K562 (cell line): ENCODE measurements at regions not wholly inside any gene's neighbourhood (a gene's known extent, or its start where the extent isn't known, plus 50 kb on each side); places are given as distances from the start of the nearest gene placed in this dataset.
A peak's percentile ranks its signal among the peaks of the same experiment; 100 is the strongest.

Source experiments
- ATAC-seq: fragments of 200-7000 bp; cut with Tn5 transposase; 3 replicates; pipeline ENCODE4 v1.9.1; 2020; ENCODE audit warnings: moderate library complexity
- BruUV-seq: library from RNA; stranded (reverse); fragments of 400-500 nt; replicated peaks from 2 replicates; lab custom pipeline; 2021; lab: Mats Ljungman, UMichigan
- CTCF ChIA-PET: fragments of 300-600 bp; formaldehyde crosslinking; extraction: SDS; loops from one replicate; lab custom pipeline; 2021; ENCODE audit warnings: low intra/inter-chr PET ratio; lab: Yijun Ruan, JAX
- POLR2A ChIA-PET: fragments of 300-600, 350-650 bp; sonication (Branson Sonifier 250); formaldehyde crosslinking; extraction: SDS; loops from one replicate; lab custom pipeline; 2021; ENCODE audit warnings: antibody characterized with exemption, inconsistent platforms; lab: Yijun Ruan, JAX
- DNase-seq, 4 experiments: peaks; one replicate each; pipeline versions ENCODE4 v3.0.0 to v3.0.0-alpha.2; 2011 to 2018; ENCODE audit warnings: low spot score in 3 of 4, mixed read lengths in 3 of 4; ENCODE audit errors: extremely low read depth in 1 of 4
- FAIRE-seq: peaks from 2 replicates; lab custom pipeline; 2011; peaks lifted over from hg19 to GRCh38; lab: Jason Lieb, UNC
- H2AFZ ChIP-seq: 2 replicates; pipeline ENCODE4 v1.6.0; 2011; ENCODE audit warnings: low read depth, low read length, control low read depth, inconsistent platforms
- H3K27ac ChIP-seq: fragments of 200-600 bp; 3 replicates; pipeline ENCODE4 v1.8.0; 2011; ENCODE audit warnings: low read depth, mild to moderate bottlenecking, control low read depth, inconsistent platforms, low read length, moderate library complexity, mixed read lengths; ENCODE audit errors: extremely low read depth
- H3K27me3 ChIP-seq, 2 experiments: fragments of 300-600 bp in 1 of 2; 2 replicates in 1 of 2; 3 replicates in 1 of 2; pipeline versions ENCODE4 v1.6.0 to v1.8.0; 2011; ENCODE audit warnings: inconsistent platforms in 2 of 2, low read length in 2 of 2, mild to moderate bottlenecking in 1 of 2, mixed read lengths in 1 of 2, moderate library complexity in 1 of 2; ENCODE audit not compliant: control insufficient read depth in 2 of 2, insufficient read depth in 2 of 2
- H3K36me3 ChIP-seq: fragments of 300-600 bp; 3 replicates; pipeline ENCODE4 v1.8.0; 2011; ENCODE audit warnings: mild to moderate bottlenecking, low read length, inconsistent platforms; ENCODE audit not compliant: control insufficient read depth, insufficient read depth
- H3K4me1 ChIP-seq, 2 experiments: fragments of 200-600 bp in 1 of 2; replicated peaks in 1 of 2; 2 replicates in 1 of 2; 3 replicates in 1 of 2; pipeline versions ENCODE4 v1.5.1 to v1.8.0; 2011; ENCODE audit warnings: inconsistent platforms in 2 of 2, low read length in 2 of 2, mild to moderate bottlenecking in 1 of 2, mixed read lengths in 1 of 2, moderate library complexity in 1 of 2; ENCODE audit not compliant: control insufficient read depth in 2 of 2, insufficient read depth in 2 of 2
- H3K4me2 ChIP-seq: 2 replicates; pipeline ENCODE4 v1.6.1; 2011; ENCODE audit warnings: low read length, control low read depth, inconsistent platforms, mixed read lengths; ENCODE audit not compliant: insufficient read depth
- H3K4me3 ChIP-seq: fragments of 200-600 bp; sonication (generic), shearing (Covaris generic); 2 replicates; pipeline ENCODE4 v1.5.1; 2016; ENCODE audit warnings: control low read depth, inconsistent platforms
- H3K79me2 ChIP-seq: fragments of 200-600 bp; 3 replicates; pipeline ENCODE4 v1.8.0; 2011; ENCODE audit warnings: low read length, inconsistent platforms; ENCODE audit not compliant: control insufficient read depth, insufficient read depth
- H3K9ac ChIP-seq, 2 experiments: 2 replicates each; pipeline versions ENCODE4 v1.6.0 to v1.6.1; 2011; ENCODE audit warnings: low read depth in 2 of 2, low read length in 2 of 2, control low read depth in 1 of 2, inconsistent platforms in 1 of 2, mild to moderate bottlenecking in 1 of 2, mixed read lengths in 1 of 2; ENCODE audit not compliant: insufficient read depth in 1 of 2
- H3K9me1 ChIP-seq: one replicate; pipeline ENCODE4 v1.6.0; 2011; ENCODE audit warnings: inconsistent platforms, mild to moderate bottlenecking, low read length, moderate library complexity; ENCODE audit not compliant: control insufficient read depth, insufficient read depth
- H3K9me3 ChIP-seq: replicated peaks from 2 replicates; pipeline ENCODE4 v1.5.1; 2011; ENCODE audit warnings: low read depth, low read length, inconsistent platforms; ENCODE audit not compliant: control insufficient read depth, insufficient read depth
- H4K20me1 ChIP-seq: replicated peaks from 2 replicates; pipeline ENCODE4 v1.6.1; 2011; ENCODE audit warnings: low read length, inconsistent platforms, mixed read lengths; ENCODE audit not compliant: control insufficient read depth, insufficient read depth
- CHD1 ChIP-seq: fragments of 200-600 bp; sonication (generic); IDR thresholded peaks from one replicate; pipeline ENCODE4 v1.6.1; 2012; ENCODE audit warnings: mild to moderate bottlenecking, moderate library complexity, low read length, inconsistent platforms
- JUND ChIP-seq, 2 experiments: IDR thresholded peaks; 2 replicates in 1 of 2; 3 replicates in 1 of 2; pipeline ENCODE4 v1.6.1; 2011; ENCODE audit warnings: borderline replicate concordance in 2 of 2, low read depth in 2 of 2, low read length in 2 of 2, improper control_type of control experiment in 1 of 2, missing biosample characterization in 1 of 2, missing genetic modification characterization in 1 of 2, missing genetic modification reagents in 1 of 2
- NRF1 ChIP-seq, 2 experiments: fragments of 450-650 bp; IDR thresholded peaks in 1 of 2; conservative IDR thresholded peaks in 1 of 2; 2 replicates each; pipeline ENCODE4 v1.6.1; 2014; ENCODE audit warnings: mild to moderate bottlenecking in 2 of 2
- PCBP1 ChIP-seq: fragments of 200-400 bp; formaldehyde crosslinking; IDR thresholded peaks from 2 replicates; pipeline ENCODE4 v1.6.1; 2018; ENCODE audit warnings: mild to moderate bottlenecking, low read depth, low read length; ENCODE audit not compliant: poor library complexity, severe bottlenecking
- PHF8 ChIP-seq: fragments of 200-600 bp; sonication (generic); IDR thresholded peaks from 2 replicates; pipeline ENCODE4 v1.6.1; 2012; ENCODE audit warnings: mixed run types, mild to moderate bottlenecking, inconsistent platforms, low read length, moderate library complexity, borderline replicate concordance
- RBM14 ChIP-seq: fragments of 200-400 bp; formaldehyde crosslinking; IDR thresholded peaks from 2 replicates; pipeline ENCODE4 v1.6.1; 2018; ENCODE audit warnings: low read depth, mild to moderate bottlenecking, low read length, moderate library complexity, borderline replicate concordance; ENCODE audit not compliant: insufficient read depth
- SOX6 ChIP-seq: fragments of 450-650 bp; IDR thresholded peaks from 2 replicates; pipeline ENCODE4 v1.6.1; 2014; ENCODE audit warnings: mild to moderate bottlenecking
- SREBF2 ChIP-seq: sonication (generic); formaldehyde crosslinking; IDR thresholded peaks from 2 replicates; pipeline ENCODE4 v1.4.0; 2020; ENCODE audit warnings: mild to moderate bottlenecking, missing genetic modification reagents
- ZFP36 ChIP-seq: fragments of 150-350 bp; IDR thresholded peaks from 2 replicates; pipeline ENCODE4 v1.6.1; 2018; ENCODE audit warnings: low read length, low read depth; ENCODE audit not compliant: partially characterized antibody
- ZNF121 ChIP-seq: sonication (generic); formaldehyde crosslinking; conservative IDR thresholded peaks from 2 replicates; pipeline ENCODE4 v1.8.0; 2022; ENCODE audit warnings: missing genetic modification reagents
- ZNF316 ChIP-seq: fragments of 450-650 bp; IDR thresholded peaks from 2 replicates; pipeline ENCODE4 v1.6.1; 2016
- ZNF445 ChIP-seq: fragments of 250-450 bp; sonication (Bioruptor Pico); IDR thresholded peaks from 2 replicates; pipeline ENCODE4 v1.4.0; 2020; ENCODE audit warnings: low read depth, mild to moderate bottlenecking, moderate library complexity
- ZNF830 ChIP-seq: fragments of 250-450 bp; sonication (Bioruptor Pico); IDR thresholded peaks from 2 replicates; pipeline ENCODE4 v1.5.0; 2021; ENCODE audit warnings: mild to moderate bottlenecking
- WGBS: fragments of 100-300 bp; shearing (Covaris generic); methylation state at CpG from one replicate; pipeline ENCODE4 v1.1.6; 2016; ENCODE audit warnings: low coverage, mixed read lengths; ENCODE audit not compliant: insufficient coverage; ENCODE audit errors: missing lambda C conversion rate; 5-methylcytosine and 5-hydroxymethylcytosine counted together
- in situ Hi-C: fragments of 300-500 bp; cut with MboI; formaldehyde crosslinking; loops from 4 replicates; pipeline ENCODE4 v1.15.0; 2018; ENCODE audit warnings: inconsistent platforms, mixed read lengths
- intact Hi-C: fragments of 100-400 bp; cut with micrococcal nuclease; formaldehyde crosslinking; loops from 2 replicates; pipeline ENCODE4 v1.14.2; 2022
- TF ChIP-seq, protein P1 (sequence below): fragments of 250-450 bp; sonication (Bioruptor Pico); IDR thresholded peaks from 2 replicates; pipeline ENCODE4 v1.4.0; 2020; ENCODE audit warnings: borderline replicate concordance

DNA sequence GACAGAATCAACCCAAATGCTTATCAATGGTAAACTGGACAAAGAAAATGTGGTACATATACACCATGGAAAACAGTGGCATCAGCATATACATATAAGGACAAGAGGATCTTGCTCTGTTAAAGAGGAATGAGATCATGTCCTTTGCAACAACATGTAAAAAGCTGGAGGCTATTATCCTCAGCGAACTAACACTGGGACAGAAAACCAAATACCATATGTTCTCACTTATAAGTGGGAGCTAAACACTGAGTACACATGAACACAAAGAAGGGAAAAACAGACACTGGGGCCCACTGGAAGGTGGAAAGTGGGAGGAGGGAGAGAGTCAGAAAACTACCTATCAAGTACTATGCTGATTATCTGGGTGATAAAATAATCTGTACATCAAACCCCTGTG, 447.3 kb upstream of the MAF start:
- Histone ChIP-seq H3K9ac (no peak overlapping the region), H3K36me3 (no peaks in the 10 kb centered on the region), H3K4me1 (no peaks in the 10 kb centered on the region; a peak in 1 of 5 replicates), H3K4me3 (no peak overlapping the region), H4K20me1 (no peaks in the 10 kb centered on the region), H3K27ac (no peak overlapping the region), H3K9me1 (no peaks in the 10 kb centered on the region), H3K4me2 (no peak overlapping the region), H2AFZ (no peak overlapping the region), H3K79me2 (no peaks in the 10 kb centered on the region), H3K27me3 (peaks cover 6 to 18% of the 10 kb centered on the region in 2 experiments; a peak in 3 of 5 replicates), H3K9me3 (no peaks in the 10 kb centered on the region)
- WGBS: 11% methylated on average over 1 of the region's 1 CpG
- ChIA-PET POLR2A (no interaction called here), CTCF (no interaction called here)
- DNase-seq: no peak
- FAIRE-seq: no peak
- intact Hi-C loops (no loop called here), in situ Hi-C loops (no loop called here)
- TF ChIP-seq ZNF316 (peak; percentile 9; the same call in 1 of the 2 replicates), ZNF445 (CRISPR knock-in tag) (no peak)
- BruUV-seq: no TSS peak
- ATAC-seq: no peak

- no peaks in the 10 kb centered on the region for H3K36me3 ChIP-seq
- in situ Hi-C loops: no loop called here
- H4K20me1 ChIP-seq: no peaks in the 10 kb centered on the region
- ChIA-PET POLR2A (interaction anchor here (0.6 to 0.7 kb wide), 2 partner anchors 20 to 1033 kb away, joined by 3 read pairs; no protein-coding TSS in a partner anchor), CTCF (no interaction called here)
- 2% methylated on average over 2 of the region's 2 CpGs for WGBS
- H3K4me3 ChIP-seq: no peak overlapping the region
- no peak overlapping the region for H3K27ac ChIP-seq
- no peak for DNase-seq
- H2AFZ ChIP-seq: no peak overlapping the region
- no peaks in the 10 kb centered on the region for H3K79me2 ChIP-seq
- FAIRE-seq: peak; percentile 19
- no peaks in the 10 kb centered on the region for H3K9me3 ChIP-seq
- no TSS peak for BruUV-seq
- H3K9me1 ChIP-seq: no peaks in the 10 kb centered on the region
- no peaks in the 10 kb centered on the region; a peak in 1 of 5 replicates for H3K4me1 ChIP-seq
- no peak for ATAC-seq
- H3K27me3 ChIP-seq: peaks cover 6 to 18% of the 10 kb centered on the region in 2 experiments; a peak in 3 of 5 replicates
- intact Hi-C loops: no loop called here
- H3K9ac ChIP-seq: no peak overlapping the region
- no peak overlapping the region for H3K4me2 ChIP-seq
- TF ChIP-seq SREBF2 (CRISPR knock-in tag) (no peak), CHD1 (no peak), RBM14 (no peak), ZNF830 (no peak), PCBP1 (no peak), NRF1 (conservative IDR thresholded peaks at IDR 0.05 in 1 of 2, IDR thresholded peaks at IDR 0.05 in 1 of 2) (no peak), SOX6 (peak; percentile 61; the same call in 1 of the 2 replicates), ZFP36 (no peak), ZNF121 (no peak), JUND (IDR thresholded peaks at IDR 0.05; ENCODE audit: borderline replicate concordance, low read depth, low read length) (no peak), JUND (tag; IDR thresholded peaks at IDR 0.05; ENCODE audit: borderline replicate concordance, low read depth, low read length) (no peak), PHF8 (no peak)
- TF ChIP-seq, protein P1, sequence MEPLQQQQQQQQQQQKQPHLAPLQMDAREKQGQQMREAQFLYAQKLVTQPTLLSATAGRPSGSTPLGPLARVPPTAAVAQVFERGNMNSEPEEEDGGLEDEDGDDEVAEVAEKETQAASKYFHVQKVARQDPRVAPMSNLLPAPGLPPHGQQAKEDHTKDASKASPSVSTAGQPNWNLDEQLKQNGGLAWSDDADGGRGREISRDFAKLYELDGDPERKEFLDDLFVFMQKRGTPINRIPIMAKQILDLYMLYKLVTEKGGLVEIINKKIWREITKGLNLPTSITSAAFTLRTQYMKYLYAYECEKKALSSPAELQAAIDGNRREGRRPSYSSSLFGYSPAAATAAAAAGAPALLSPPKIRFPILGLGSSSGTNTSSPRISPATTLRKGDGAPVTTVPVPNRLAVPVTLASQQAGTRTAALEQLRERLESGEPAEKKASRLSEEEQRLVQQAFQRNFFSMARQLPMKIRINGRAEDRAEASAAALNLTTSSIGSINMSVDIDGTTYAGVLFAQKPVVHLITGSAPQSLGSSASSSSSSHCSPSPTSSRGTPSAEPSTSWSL: no peak
Observed at GRCh38 chr16:80046848-80047247, 446.3 kb upstream of the MAF start.
